CD4-positive, alpha-beta T cell (primary cell): ENCODE measurements at regions not wholly inside any gene's neighbourhood (a gene's known extent, or its start where the extent isn't known, plus 50 kb on each side); places are given as distances from the start of the nearest gene placed in this dataset.

Experiments
- ATAC-seq: fragments of 200-7000 bp; cut with Tn5 transposase; one replicate; pipeline ENCODE4 v1.10.0; 2022; ENCODE audit warnings: mild to moderate bottlenecking; ENCODE audit not compliant: poor library complexity
- CTCF ChIA-PET: fragments of 350-600 bp; sonication (Branson Sonifier 250); formaldehyde crosslinking; loops from one replicate; lab custom pipeline; 2021; ENCODE audit warnings: antibody characterized with exemption, inconsistent platforms; lab: Charles Lee
- POLR2A ChIA-PET: fragments of 350-600 bp; sonication (Branson Sonifier 250); formaldehyde crosslinking; loops from one replicate; lab custom pipeline; 2021; ENCODE audit warnings: antibody characterized with exemption, inconsistent platforms; lab: Charles Lee
- DNase-seq, 14 experiments: peaks; one replicate each; pipeline ENCODE4 v3.0.0-alpha.2; 2013 to 2020; ENCODE audit warnings: mixed read lengths in 2 of 14
- H3K27ac ChIP-seq, 2 donors: one replicate each; pipeline versions ENCODE4 v1.5.1 to v1.7.0; 2013; ENCODE audit warnings: low read length in 2 of 2, low read depth in 1 of 2, mild to moderate bottlenecking in 1 of 2
- H3K27me3 ChIP-seq, 2 experiments: 1 replicate in 1 of 2; 2 replicates in 1 of 2; pipeline versions ENCODE4 v1.6.1 to v1.7.0; 2013; ENCODE audit warnings: low read length in 2 of 2, control low read depth in 1 of 2, mild to moderate bottlenecking in 1 of 2, moderate library complexity in 1 of 2; ENCODE audit not compliant: insufficient read depth in 2 of 2, control insufficient read depth in 1 of 2
- H3K36me3 ChIP-seq: one replicate; pipeline ENCODE4 v1.6.1; 2013; ENCODE audit warnings: low read length, control low read depth; ENCODE audit not compliant: insufficient read depth
- H3K4me1 ChIP-seq: one replicate; pipeline ENCODE4 v1.6.1; 2013; ENCODE audit warnings: low read length, control low read depth; ENCODE audit not compliant: insufficient read depth
- H3K4me3 ChIP-seq: one replicate; pipeline ENCODE4 v1.5.1; 2013; ENCODE audit warnings: mild to moderate bottlenecking, low read length, moderate library complexity
- H3K9me3 ChIP-seq, 2 experiments: 1 replicate in 1 of 2; 2 replicates in 1 of 2; pipeline versions ENCODE4 v1.6.1 to v1.7.0; 2013; ENCODE audit warnings: low read length in 2 of 2, mild to moderate bottlenecking in 2 of 2, control low read depth in 1 of 2, moderate library complexity in 1 of 2; ENCODE audit not compliant: control insufficient read depth in 1 of 2, insufficient read depth in 1 of 2
- H3K27ac Mint-ChIP-seq: one replicate; pipeline ENCODE4 v1.8.0; 2020; ENCODE audit warnings: mixed read lengths
- H3K27me3 Mint-ChIP-seq: one replicate; pipeline ENCODE4 v1.8.0; 2021; ENCODE audit warnings: mixed read lengths
- H3K36me3 Mint-ChIP-seq: one replicate; pipeline ENCODE4 v1.8.0; 2021; ENCODE audit warnings: low read depth, mixed read lengths
- H3K4me1 Mint-ChIP-seq: one replicate; pipeline ENCODE4 v1.8.0; 2021; ENCODE audit warnings: low read depth, mixed read lengths
- H3K4me3 Mint-ChIP-seq: one replicate; pipeline ENCODE4 v1.8.0; 2020; ENCODE audit warnings: mild to moderate bottlenecking, mixed read lengths
- H3K9me3 Mint-ChIP-seq: one replicate; pipeline ENCODE4 v1.8.0; 2020; ENCODE audit warnings: mixed read lengths
- CTCF ChIP-seq: fragments of 200-600 bp; IDR thresholded peaks from one replicate; pipeline ENCODE4 v1.8.0; 2022; ENCODE audit warnings: antibody characterized with exemption, mild to moderate bottlenecking
- intact Hi-C, 2 experiments: fragments of 100-400 bp; cut with DNase I in 1 of 2; cut with micrococcal nuclease in 1 of 2; formaldehyde crosslinking; loops; one replicate each; pipeline versions ENCODE4 v1.15.1 to v1.9.0; 2023 to 2025; cut with DNase I, micrococcal nuclease

DNA sequence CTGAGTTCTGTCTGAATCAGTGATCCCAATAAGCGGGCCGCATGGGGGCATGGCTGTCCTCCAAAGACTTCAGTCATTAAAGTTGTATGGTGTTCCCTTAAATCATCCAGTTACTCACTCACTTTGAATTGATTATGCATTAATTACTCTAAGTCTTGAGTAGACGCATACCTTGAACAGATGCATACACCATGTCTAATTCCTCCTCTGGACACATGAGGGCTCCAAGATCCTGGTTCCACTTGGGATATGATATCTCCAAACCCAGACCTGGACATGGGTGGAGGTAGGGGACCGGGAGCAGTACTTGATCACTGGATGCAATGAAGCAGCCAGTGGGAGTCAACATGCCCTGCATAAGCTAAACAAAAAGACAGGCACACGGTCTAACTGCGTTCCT is 204.5 kb downstream of the FNDC1 start:
- H3K4me1 ChIP-seq = no peaks in the 10 kb centered on the region
- H3K9me3 ChIP-seq = peaks cover 4 to 5% of the 10 kb centered on the region in 2 experiments
- Mint-ChIP-seq H3K27ac (no peak overlapping the region), H3K4me1 (no peaks in the 10 kb centered on the region), H3K4me3 (no peak overlapping the region), H3K27me3 (peaks cover 20% of the 10 kb centered on the region), H3K36me3 (no peaks in the 10 kb centered on the region), H3K9me3 (peaks cover 5% of the 10 kb centered on the region)
- no peaks in the 10 kb centered on the region for H3K36me3 ChIP-seq
- H3K27me3 ChIP-seq = no peaks in the 10 kb centered on the region
- POLR2A ChIA-PET = no interaction called here
- intact Hi-C loops = no loop called here
- no peak for ATAC-seq
- CTCF ChIA-PET = no interaction called here
- H3K4me3 ChIP-seq = no peak overlapping the region
- no peak overlapping the region for H3K27ac ChIP-seq
- DNase-seq = no peak
- no peak for TF ChIP-seq CTCF

DNA sequence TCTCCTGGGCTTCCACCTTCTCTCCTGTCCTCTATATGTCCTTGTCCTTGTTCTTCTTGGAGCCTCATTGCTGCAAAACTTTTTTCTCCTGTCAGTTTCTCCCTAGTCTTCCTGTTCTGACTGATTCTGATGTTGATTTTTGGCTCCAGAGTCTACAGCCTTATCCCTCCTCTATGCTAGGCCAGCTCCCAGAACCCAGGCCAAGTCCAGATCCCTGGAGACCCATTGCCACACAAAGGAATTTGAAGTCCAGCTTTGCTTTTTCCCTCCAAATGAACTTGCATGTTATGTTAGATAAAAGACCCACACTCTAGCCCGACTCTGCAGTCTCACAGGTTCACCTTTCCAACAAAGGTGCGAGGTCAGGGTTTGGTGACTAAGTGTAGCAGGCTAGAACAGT is 203.1 kb downstream of the FNDC1 start:
- H3K36me3 ChIP-seq = no peaks in the 10 kb centered on the region

GRCh38 chr6:159360306-159360705 is 191.1 kb downstream of the FNDC1 start:
- Histone ChIP-seq H3K4me3 (no peak overlapping the region), H3K9me3 (no peaks in the 10 kb centered on the region), H3K27ac (no peak overlapping the region), H3K4me1 (no peaks in the 10 kb centered on the region), H3K36me3 (no peaks in the 10 kb centered on the region), H3K27me3 (peaks cover 0 to 3% of the 10 kb centered on the region in 2 experiments)
- CTCF ChIA-PET = no interaction called here
- DNase-seq (no peak), ATAC-seq (no peak)
- TF ChIP-seq CTCF = no peak
- POLR2A ChIA-PET = no interaction called here
- H3K27me3 Mint-ChIP-seq = peaks cover 34% of the 10 kb centered on the region
- no peak overlapping the region for H3K27ac Mint-ChIP-seq
- intact Hi-C loops = no loop called here
- H3K4me3 Mint-ChIP-seq = no peak overlapping the region
- no peaks in the 10 kb centered on the region for H3K36me3 Mint-ChIP-seq
- no peaks in the 10 kb centered on the region for H3K9me3 Mint-ChIP-seq
- H3K4me1 Mint-ChIP-seq = no peaks in the 10 kb centered on the region

More for the DNA sequence above, 203.1 kb downstream of the FNDC1 start:
- intact Hi-C loops = no loop called here
- POLR2A ChIA-PET = no interaction called here
- Mint-ChIP-seq H3K27me3 (peaks cover 12% of the 10 kb centered on the region), H3K4me1 (no peaks in the 10 kb centered on the region), H3K36me3 (no peaks in the 10 kb centered on the region), H3K9me3 (peaks cover 7% of the 10 kb centered on the region), H3K4me3 (no peak overlapping the region), H3K27ac (no peak overlapping the region)
- DNase-seq = no peak
- no peaks in the 10 kb centered on the region for H3K27me3 ChIP-seq
- no peak overlapping the region for H3K27ac ChIP-seq
- H3K9me3 ChIP-seq = peaks cover 4 to 5% of the 10 kb centered on the region in 2 experiments
- H3K4me1 ChIP-seq = no peaks in the 10 kb centered on the region
- no peak overlapping the region for H3K4me3 ChIP-seq
- no peak for ATAC-seq
- CTCF ChIA-PET = no interaction called here
- TF ChIP-seq CTCF = no peak
